Stimulated activated CD8-positive, alpha-beta memory T cell treated with anti-CD3 and anti-CD28 coated beads, Interleukin-7, amount 100 ng/mL, for 48 hours (primary cell): ENCODE measurements at regions not wholly inside any gene's neighbourhood (a gene's known extent, or its start where the extent isn't known, plus 50 kb on each side); places are given as distances from the start of the nearest gene placed in this dataset.

Experiments used
- DNase-seq, 2 donors: peaks; one replicate each; pipeline ENCODE4 v3.0.0-alpha.2; 2020; ENCODE audit warnings: low read depth in 1 of 2; ENCODE audit errors: extremely low read depth in 1 of 2

GRCh38 chr12:98180603-98181002, 334.8 kb upstream of the TMPO start:
- no peak for DNase-seq

- no peak for DNase-seq
Measured at GRCh38 chr12:98182821-98183220, 332.6 kb upstream of the TMPO start.

GRCh38 chr12:98185606-98186005, 329.8 kb upstream of the TMPO start:
- no peak for DNase-seq

- DNase-seq = no peak
Measured at GRCh38 chr12:98188650-98189077, 326.7 kb upstream of the TMPO start.

- DNase-seq = no peak
Measured at GRCh38 chr12:98194591-98194990, 320.8 kb upstream of the TMPO start.

- no peak for DNase-seq
Measured at GRCh38 chr12:98198261-98198982, 317.0 kb upstream of the TMPO start.

- DNase-seq = no peak
Measured at GRCh38 chr12:98208816-98209215, 306.6 kb upstream of the TMPO start.

GRCh38 chr12:98211909-98212695, 303.3 kb upstream of the TMPO start:
- DNase-seq = no peak

- DNase-seq = no peak
Measured at GRCh38 chr12:98213556-98213955, 301.8 kb upstream of the TMPO start.

- DNase-seq = no peak
Measured at GRCh38 chr12:98217257-98217656, 298.1 kb upstream of the TMPO start.

GRCh38 chr12:98220636-98221035, 294.8 kb upstream of the TMPO start:
- no peak for DNase-seq

GRCh38 chr12:98221243-98221808, 294.1 kb upstream of the TMPO start:
- DNase-seq = no peak

GRCh38 chr12:98222135-98222534, 293.3 kb upstream of the TMPO start:
- DNase-seq = no peak

GRCh38 chr12:98224584-98225221, 290.7 kb upstream of the TMPO start:
- DNase-seq = no peak

GRCh38 chr12:98227162-98227561, 288.2 kb upstream of the TMPO start:
- DNase-seq = no peak

GRCh38 chr12:98228683-98229539, 286.5 kb upstream of the TMPO start:
- DNase-seq = no peak

GRCh38 chr12:98229540-98229924, 285.9 kb upstream of the TMPO start:
- no peak for DNase-seq

- DNase-seq = no peak
Measured at GRCh38 chr12:98232753-98233390, 282.5 kb upstream of the TMPO start.

- DNase-seq = no peak
Measured at GRCh38 chr12:98235301-98235700, 280.1 kb upstream of the TMPO start.

- no peak for DNase-seq
Measured at GRCh38 chr12:98238515-98239130, 276.8 kb upstream of the TMPO start.
